Hindlimb muscle (tissue), 1 donor: ENCODE measurements at regions not wholly inside any gene's neighbourhood (a gene's known extent, or its start where the extent isn't known, plus 50 kb on each side); places are given as distances from the start of the nearest gene placed in this dataset.

Experiments used
- DNase-seq: peaks from one replicate; pipeline ENCODE4 v3.0.0-alpha.2; 2013

GRCh38 chr4:138919094-138919936 is 96.3 kb upstream of the NOCT start:
- DNase-seq: peak; percentile 74

- DNase-seq: no peak
These were observed 97.3 kb upstream of the NOCT start for GRCh38 chr4:138918169-138918869.

- no peak for DNase-seq
These were observed 98.8 kb upstream of the NOCT start for GRCh38 chr4:138916763-138917162.

- DNase-seq: no peak
These were observed 99.8 kb upstream of the NOCT start for GRCh38 chr4:138915756-138916155.

GRCh38 chr4:138912704-138913340 is 102.8 kb upstream of the NOCT start:
- no peak for DNase-seq

GRCh38 chr4:138911909-138912703 is 103.5 kb upstream of the NOCT start:
- DNase-seq: peak; percentile 47

GRCh38 chr4:138910914-138911336 is 104.7 kb upstream of the NOCT start:
- peak; percentile 61 for DNase-seq

GRCh38 chr4:138910195-138910913 is 105.2 kb upstream of the NOCT start:
- DNase-seq: no peak

- DNase-seq: no peak
These were observed 106.0 kb upstream of the NOCT start for GRCh38 chr4:138909587-138909986.

GRCh38 chr4:138908134-138908533 is 107.4 kb upstream of the NOCT start:
- no peak for DNase-seq

- DNase-seq: no peak
These were observed 108.4 kb upstream of the NOCT start for GRCh38 chr4:138907174-138907573.

- DNase-seq: no peak
These were observed 110.8 kb upstream of the NOCT start for GRCh38 chr4:138904793-138905192.

GRCh38 chr4:138903185-138903584 is 112.4 kb upstream of the NOCT start:
- no peak for DNase-seq

GRCh38 chr4:138902705-138903104 is 112.9 kb upstream of the NOCT start:
- no peak for DNase-seq

- DNase-seq: no peak
These were observed 114.4 kb upstream of the NOCT start for GRCh38 chr4:138901177-138901576.

GRCh38 chr4:138899999-138900398 is 115.6 kb upstream of the NOCT start:
- DNase-seq: no peak

- DNase-seq: no peak
These were observed 117.3 kb upstream of the NOCT start for GRCh38 chr4:138898282-138898681.

GRCh38 chr4:138897811-138898226 is 117.8 kb upstream of the NOCT start:
- DNase-seq: no peak

- no peak for DNase-seq
These were observed 120.9 kb upstream of the NOCT start for GRCh38 chr4:138894709-138895108.

- DNase-seq: no peak
These were observed 121.6 kb upstream of the NOCT start for GRCh38 chr4:138894011-138894410.

GRCh38 chr4:138892483-138893407 is 122.8 kb upstream of the NOCT start:
- DNase-seq: no peak
